D341Med (cell line): ENCODE measurements at regions not wholly inside any gene's neighbourhood (a gene's known extent, or its start where the extent isn't known, plus 50 kb on each side); places are given as distances from the start of the nearest gene placed in this dataset.

Experiments used
- DNase-seq: peaks from one replicate; pipeline ENCODE4 v3.0.0; 2012; ENCODE audit warnings: low spot score

- no peak for DNase-seq
Measured at GRCh38 chr6:91788501-91788900, 1201.6 kb upstream of the MAP3K7 start.

GRCh38 chr6:91786474-91787184 lies 1199.8 kb upstream of the MAP3K7 start:
- no peak for DNase-seq

- DNase-seq: no peak
Measured at GRCh38 chr6:91782802-91783201, 1195.9 kb upstream of the MAP3K7 start.

- peak; percentile 58 for DNase-seq
Measured at GRCh38 chr6:91781946-91782345, 1195.1 kb upstream of the MAP3K7 start.

- DNase-seq: no peak
Measured at GRCh38 chr6:91780270-91780669, 1193.4 kb upstream of the MAP3K7 start.

GRCh38 chr6:91761621-91762020 lies 1174.7 kb upstream of the MAP3K7 start:
- no peak for DNase-seq

GRCh38 chr6:91754691-91755090 lies 1167.8 kb upstream of the MAP3K7 start:
- DNase-seq: no peak

- DNase-seq: no peak
Measured at GRCh38 chr6:91751526-91751925, 1164.7 kb upstream of the MAP3K7 start.

- no peak for DNase-seq
Measured at GRCh38 chr6:91744566-91744965, 1157.7 kb upstream of the MAP3K7 start.

GRCh38 chr6:91743756-91744155 lies 1156.9 kb upstream of the MAP3K7 start:
- no peak for DNase-seq

GRCh38 chr6:91731939-91732338 lies 1145.1 kb upstream of the MAP3K7 start:
- DNase-seq: no peak

- no peak for DNase-seq
Measured at GRCh38 chr6:91730710-91731109, 1143.8 kb upstream of the MAP3K7 start.

- no peak for DNase-seq
Measured at GRCh38 chr6:91720324-91720723, 1133.5 kb upstream of the MAP3K7 start.

GRCh38 chr6:91719414-91719813 lies 1132.5 kb upstream of the MAP3K7 start:
- DNase-seq: no peak

GRCh38 chr6:91718198-91718597 lies 1131.3 kb upstream of the MAP3K7 start:
- no peak for DNase-seq

- DNase-seq: no peak
Measured at GRCh38 chr6:91717094-91717493, 1130.2 kb upstream of the MAP3K7 start.

- no peak for DNase-seq
Measured at GRCh38 chr6:91716361-91716760, 1129.5 kb upstream of the MAP3K7 start.

GRCh38 chr6:91715171-91715805 lies 1128.4 kb upstream of the MAP3K7 start:
- DNase-seq: no peak

GRCh38 chr6:91713911-91714310 lies 1127.0 kb upstream of the MAP3K7 start:
- no peak for DNase-seq

- no peak for DNase-seq
Measured at GRCh38 chr6:91711518-91711917, 1124.6 kb upstream of the MAP3K7 start.

- no peak for DNase-seq
Measured at GRCh38 chr6:91710342-91710741, 1123.5 kb upstream of the MAP3K7 start.

- DNase-seq: no peak
Measured at GRCh38 chr6:91708534-91708933, 1121.7 kb upstream of the MAP3K7 start.

- no peak for DNase-seq
Measured at GRCh38 chr6:91705646-91706045, 1118.8 kb upstream of the MAP3K7 start.

GRCh38 chr6:91704531-91704930 lies 1117.7 kb upstream of the MAP3K7 start:
- DNase-seq: no peak
